ENCODE measurements at regions not wholly inside any gene's neighbourhood (a gene's known extent, or its start where the extent isn't known, plus 50 kb on each side); places are given as distances from the start of the nearest gene placed in this dataset.
A peak's percentile ranks its signal among the peaks of the same experiment; 100 is the strongest.

DNA sequence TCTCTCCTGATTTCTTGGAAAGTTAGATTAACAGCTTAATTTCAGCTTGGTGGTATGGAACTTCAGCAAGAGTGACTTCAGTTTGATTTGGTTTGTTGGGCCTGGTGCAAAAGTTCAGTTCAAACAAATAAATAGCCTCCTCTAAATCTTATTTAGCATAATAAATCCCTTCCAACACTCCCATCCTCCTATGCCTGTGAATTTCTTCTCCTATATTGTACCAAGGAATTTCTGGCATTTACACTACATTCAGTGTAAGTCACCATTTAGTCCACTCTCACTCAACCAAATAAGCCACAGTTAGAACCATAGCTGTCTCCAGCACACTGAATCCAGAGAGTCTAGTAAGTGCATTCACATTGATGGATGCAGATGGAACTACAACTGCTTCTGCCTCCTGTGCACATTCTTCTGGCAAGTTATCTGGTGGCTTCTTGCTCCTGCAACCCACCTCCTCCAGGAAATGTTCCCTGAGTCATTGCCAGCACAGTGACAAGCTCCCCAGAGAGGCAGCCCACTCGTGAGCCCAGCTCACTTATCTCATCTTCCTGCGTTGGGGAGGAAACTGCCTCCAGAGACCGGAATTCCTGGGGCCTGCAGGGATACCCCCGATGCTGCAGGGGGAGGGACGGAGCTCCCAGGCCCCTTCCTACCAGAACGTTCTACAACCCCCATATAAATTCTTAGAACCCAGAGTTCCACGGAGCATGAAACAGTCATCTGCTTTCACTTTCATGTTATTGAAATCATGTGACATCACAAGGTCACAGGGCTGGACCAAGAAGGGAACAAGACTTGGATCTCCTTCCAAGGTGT is 318.3 kb downstream of the PHKB start:
- no peak for ATAC-seq
- DNase-seq, result peak in 1 of 4 donors; percentile 5
- H3K4me3 ChIP-seq, result no peak overlapping the region
- no peaks in the 10 kb centered on the region for H3K27me3 ChIP-seq
- H3K4me1 ChIP-seq, result no peaks in the 10 kb centered on the region
- no peak overlapping the region for H3K27ac ChIP-seq
- WGBS, 2 donors, result 44 to 65% methylated on average over 7 of the region's 7 CpGs
- no peak for TF ChIP-seq POLR2A (IDR thresholded peaks at IDR 0.05)
- TF ChIP-seq, protein P1, sequence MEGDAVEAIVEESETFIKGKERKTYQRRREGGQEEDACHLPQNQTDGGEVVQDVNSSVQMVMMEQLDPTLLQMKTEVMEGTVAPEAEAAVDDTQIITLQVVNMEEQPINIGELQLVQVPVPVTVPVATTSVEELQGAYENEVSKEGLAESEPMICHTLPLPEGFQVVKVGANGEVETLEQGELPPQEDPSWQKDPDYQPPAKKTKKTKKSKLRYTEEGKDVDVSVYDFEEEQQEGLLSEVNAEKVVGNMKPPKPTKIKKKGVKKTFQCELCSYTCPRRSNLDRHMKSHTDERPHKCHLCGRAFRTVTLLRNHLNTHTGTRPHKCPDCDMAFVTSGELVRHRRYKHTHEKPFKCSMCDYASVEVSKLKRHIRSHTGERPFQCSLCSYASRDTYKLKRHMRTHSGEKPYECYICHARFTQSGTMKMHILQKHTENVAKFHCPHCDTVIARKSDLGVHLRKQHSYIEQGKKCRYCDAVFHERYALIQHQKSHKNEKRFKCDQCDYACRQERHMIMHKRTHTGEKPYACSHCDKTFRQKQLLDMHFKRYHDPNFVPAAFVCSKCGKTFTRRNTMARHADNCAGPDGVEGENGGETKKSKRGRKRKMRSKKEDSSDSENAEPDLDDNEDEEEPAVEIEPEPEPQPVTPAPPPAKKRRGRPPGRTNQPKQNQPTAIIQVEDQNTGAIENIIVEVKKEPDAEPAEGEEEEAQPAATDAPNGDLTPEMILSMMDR (IDR thresholded peaks at IDR 0.05), result no peak
- H3K36me3 ChIP-seq (replicated peaks in 1 of 2; ENCODE audit: insufficient read depth in 1 of 2, low read depth in 2 of 2), result no peaks in the 10 kb centered on the region
- intact Hi-C loops (cut with DNase I), result no loop called here
- H3K9me3 ChIP-seq, result no peaks in the 10 kb centered on the region

DNA sequence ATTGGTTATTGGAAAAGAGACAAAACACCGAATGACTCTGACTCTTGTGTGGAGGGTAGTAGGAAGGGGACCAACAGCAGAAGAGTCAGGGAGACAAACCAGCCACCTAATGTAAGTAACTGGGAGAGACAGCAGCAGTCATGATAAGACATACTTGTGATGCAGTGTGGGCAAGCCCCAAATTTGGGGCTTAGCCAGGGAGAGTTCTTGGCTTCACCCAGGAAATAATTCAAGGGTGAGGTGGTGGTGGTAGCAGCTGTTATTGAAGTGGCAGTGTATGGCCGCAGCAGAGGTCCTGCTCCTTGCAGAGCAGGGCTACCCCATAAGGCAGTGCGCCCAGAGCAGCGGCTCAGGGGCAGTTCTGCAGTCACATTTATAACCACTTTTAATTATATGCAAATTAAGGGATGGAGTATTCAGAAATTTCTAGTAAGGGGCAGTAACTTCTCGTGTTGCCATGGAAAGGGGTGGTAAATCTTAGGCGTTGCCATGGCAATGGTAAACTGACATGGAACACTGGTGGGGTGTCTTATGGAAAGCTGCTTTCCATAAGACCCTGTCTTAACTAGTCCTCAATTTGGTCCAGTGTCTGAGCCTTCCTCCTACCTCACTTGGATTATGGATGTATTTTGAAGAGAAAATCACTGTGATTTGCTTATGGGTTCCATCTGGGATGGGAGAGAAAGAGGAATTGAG is 317.1 kb downstream of the PHKB start:
- Histone ChIP-seq H3K4me3 (no peak overlapping the region), H3K9me3 (no peaks in the 10 kb centered on the region), H3K4me1 (no peaks in the 10 kb centered on the region), H3K36me3 (replicated peaks in 1 of 2; ENCODE audit: insufficient read depth in 1 of 2, low read depth in 2 of 2) (no peaks in the 10 kb centered on the region), H3K27ac (no peak overlapping the region), H3K27me3 (no peaks in the 10 kb centered on the region)
- WGBS, 2 donors, result 79 to 85% methylated on average over 6 of the region's 6 CpGs
- no peak for TF ChIP-seq POLR2A (IDR thresholded peaks at IDR 0.05)
- TF ChIP-seq, protein P1 (IDR thresholded peaks at IDR 0.05), result no peak
- no peak for DNase-seq
- no peak for ATAC-seq
- intact Hi-C loops (cut with DNase I), result no loop called here

DNA sequence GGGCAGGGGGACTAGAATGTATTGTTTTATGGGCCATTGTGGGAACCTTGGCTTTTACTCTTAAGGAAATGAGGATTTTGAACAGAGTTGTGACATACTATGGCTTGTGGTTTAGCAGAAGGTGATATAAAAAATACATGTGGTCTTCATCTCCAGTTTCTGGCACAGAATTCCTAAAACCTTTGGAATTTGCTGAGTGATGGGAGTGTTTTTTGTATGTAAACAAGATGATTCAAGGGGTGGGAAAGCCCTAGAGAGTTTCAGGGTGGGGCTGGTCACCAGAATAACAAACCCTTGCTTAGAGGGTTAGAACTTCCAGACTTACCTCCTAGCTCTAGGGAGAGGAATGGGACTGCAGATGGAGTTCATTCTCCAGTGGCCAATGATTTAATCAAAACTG is 316.1 kb downstream of the PHKB start:
- Histone ChIP-seq H3K4me3 (no peak overlapping the region), H3K4me1 (no peaks in the 10 kb centered on the region), H3K27ac (no peak overlapping the region), H3K27me3 (no peaks in the 10 kb centered on the region), H3K36me3 (replicated peaks in 1 of 2; ENCODE audit: insufficient read depth in 1 of 2, low read depth in 2 of 2) (no peaks in the 10 kb centered on the region), H3K9me3 (no peaks in the 10 kb centered on the region)
- TF ChIP-seq, protein P1 (IDR thresholded peaks at IDR 0.05), result no peak
- no peak for TF ChIP-seq POLR2A (IDR thresholded peaks at IDR 0.05)
- no peak for DNase-seq
- intact Hi-C loops (cut with DNase I), result no loop called here
- ATAC-seq, result no peak

DNA sequence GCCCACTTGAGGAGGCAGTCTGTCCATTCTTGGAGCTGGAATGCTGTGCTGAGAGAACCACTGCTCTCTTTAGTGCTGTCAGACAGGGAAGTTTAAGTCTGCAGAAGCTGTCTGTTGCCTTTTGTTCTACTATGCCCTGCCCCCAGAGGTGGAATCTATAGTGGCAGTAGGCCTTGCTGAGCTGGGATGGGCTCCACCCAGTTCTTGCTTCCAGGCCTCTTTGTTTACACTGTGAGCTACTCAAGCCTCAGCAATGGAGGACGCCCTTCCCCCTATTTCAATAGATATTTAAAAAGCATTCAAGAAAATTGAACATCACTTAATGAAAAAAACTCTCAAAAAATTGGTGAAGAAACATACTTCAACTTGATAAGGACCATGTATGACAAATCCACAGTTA is 313.5 kb downstream of the PHKB start:
- no peak for ATAC-seq
- Histone ChIP-seq H3K4me1 (no peaks in the 10 kb centered on the region), H3K36me3 (replicated peaks in 1 of 2; ENCODE audit: insufficient read depth in 1 of 2, low read depth in 2 of 2) (no peaks in the 10 kb centered on the region), H3K27ac (no peak overlapping the region), H3K27me3 (no peaks in the 10 kb centered on the region), H3K4me3 (no peak overlapping the region), H3K9me3 (no peaks in the 10 kb centered on the region)
- 26 to 38% methylated on average over 1 of the region's 1 CpG for WGBS, 2 donors
- TF ChIP-seq POLR2A (IDR thresholded peaks at IDR 0.05), result no peak
- TF ChIP-seq, protein P1 (IDR thresholded peaks at IDR 0.05), result no peak
- intact Hi-C loops (cut with DNase I), result no loop called here
- no peak for DNase-seq

Data from body of pancreas (tissue), 4 donors.